Uterus (tissue), 3 donors: ENCODE measurements at regions not wholly inside any gene's neighbourhood (a gene's known extent, or its start where the extent isn't known, plus 50 kb on each side); places are given as distances from the start of the nearest gene placed in this dataset.

Source experiments
- DNase-seq, 2 donors: peaks; one replicate each; pipeline ENCODE4 v3.0.0-alpha.2; 2019 to 2020
- H3K27ac ChIP-seq, 2 donors: fragments of 200-600 bp; sonication (generic); 1 replicate in 1 of 2; 2 replicates in 1 of 2; pipeline ENCODE4 v1.5.1; 2016 to 2018
- H3K27me3 ChIP-seq, 2 donors: fragments of 200-600 bp; sonication (generic); one replicate each; pipeline ENCODE4 v1.5.1; 2018 to 2019; ENCODE audit warnings: control low read depth in 1 of 2
- H3K36me3 ChIP-seq, 2 donors: fragments of 200-600 bp; sonication (generic); one replicate each; pipeline ENCODE4 v1.5.1; 2019; ENCODE audit warnings: control low read depth in 1 of 2
- H3K4me1 ChIP-seq, 2 donors: fragments of 200-600 bp; sonication (generic); one replicate each; pipeline ENCODE4 v1.5.1; 2018 to 2019; ENCODE audit warnings: control low read depth in 1 of 2
- H3K4me3 ChIP-seq, 2 donors: fragments of 200-600 bp; sonication (generic); 1 replicate in 1 of 2; 2 replicates in 1 of 2; pipeline ENCODE4 v1.5.1; 2018 to 2019; ENCODE audit warnings: mild to moderate bottlenecking in 1 of 2
- H3K9me3 ChIP-seq, 2 donors: fragments of 200-600 bp; sonication (generic); one replicate each; pipeline ENCODE4 v1.5.1; 2019; ENCODE audit warnings: control low read depth in 1 of 2
- CTCF ChIP-seq, 4 experiments: fragments of 200-600 bp in 2 of 4; fragments of 450-650 bp in 2 of 4; sonication (generic) in 2 of 4; IDR thresholded peaks; one replicate each; pipeline ENCODE4 v1.5.1; 2016 to 2019; ENCODE audit warnings: antibody characterized with exemption in 4 of 4, mild to moderate bottlenecking in 2 of 4, moderate library complexity in 1 of 4
- POLR2A ChIP-seq, 2 donors: fragments of 450-650 bp; IDR thresholded peaks; one replicate each; pipeline ENCODE4 v1.6.1; 2016; ENCODE audit warnings: antibody characterized with exemption in 2 of 2, mild to moderate bottlenecking in 1 of 2, moderate library complexity in 1 of 2
- intact Hi-C: fragments of 100-400 bp; cut with DNase I; formaldehyde crosslinking; loops from one replicate; pipeline ENCODE4 v1.15.1; 2023; ENCODE audit warnings: low total_unique reads
- donor health status: DM: yes; HTN: yes; CAD: no.

- no peaks in the 10 kb centered on the region for H3K36me3 ChIP-seq
- no peaks in the 10 kb centered on the region for H3K27me3 ChIP-seq
- no peak overlapping the region for H3K4me3 ChIP-seq
- no peaks in the 10 kb centered on the region for H3K4me1 ChIP-seq
- no peak for DNase-seq
- no peaks in the 10 kb centered on the region for H3K9me3 ChIP-seq
- intact Hi-C loops = no loop called here
- TF ChIP-seq POLR2A (IDR thresholded peaks at IDR 0.05) (no peak), CTCF (IDR thresholded peaks at IDR 0.05) (no peak)
- H3K27ac ChIP-seq = no peak overlapping the region
These were observed 74.1 kb upstream of the BASP1 start for GRCh38 chr5:17143335-17143734.

- TF ChIP-seq POLR2A (IDR thresholded peaks at IDR 0.05) (no peak), CTCF (IDR thresholded peaks at IDR 0.05) (no peak)
- Histone ChIP-seq H3K27me3 (no peaks in the 10 kb centered on the region), H3K27ac (no peak overlapping the region), H3K36me3 (no peaks in the 10 kb centered on the region), H3K9me3 (no peaks in the 10 kb centered on the region), H3K4me3 (no peak overlapping the region), H3K4me1 (no peaks in the 10 kb centered on the region)
- intact Hi-C loops = no loop called here
- no peak for DNase-seq
These were observed 71.1 kb upstream of the BASP1 start for GRCh38 chr5:17146280-17146841.

- Histone ChIP-seq H3K9me3 (no peaks in the 10 kb centered on the region), H3K4me3 (no peak overlapping the region), H3K27me3 (no peaks in the 10 kb centered on the region), H3K27ac (no peak overlapping the region), H3K36me3 (no peaks in the 10 kb centered on the region), H3K4me1 (no peaks in the 10 kb centered on the region)
- TF ChIP-seq CTCF (IDR thresholded peaks at IDR 0.05) (no peak), POLR2A (IDR thresholded peaks at IDR 0.05) (no peak)
- intact Hi-C loops = no loop called here
- DNase-seq = no peak
These were observed 70.3 kb upstream of the BASP1 start for GRCh38 chr5:17147170-17147569.

- no peaks in the 10 kb centered on the region for H3K4me1 ChIP-seq
These were observed 69.8 kb upstream of the BASP1 start for GRCh38 chr5:17147617-17148016.

GRCh38 chr5:17148481-17148880 is 69.0 kb upstream of the BASP1 start:
- DNase-seq = no peak
- no peak for TF ChIP-seq POLR2A (IDR thresholded peaks at IDR 0.05)
- TF ChIP-seq CTCF (IDR thresholded peaks at IDR 0.05) = no peak
- intact Hi-C loops = no loop called here
- Histone ChIP-seq H3K36me3 (no peaks in the 10 kb centered on the region), H3K27ac (no peak overlapping the region), H3K9me3 (no peaks in the 10 kb centered on the region), H3K4me3 (no peak overlapping the region), H3K4me1 (no peaks in the 10 kb centered on the region), H3K27me3 (no peaks in the 10 kb centered on the region)

More at GRCh38 chr5:17147617-17148016, 69.8 kb upstream of the BASP1 start:
- DNase-seq = no peak
- Histone ChIP-seq H3K36me3 (no peaks in the 10 kb centered on the region), H3K9me3 (no peaks in the 10 kb centered on the region), H3K4me3 (no peak overlapping the region), H3K27ac (no peak overlapping the region), H3K27me3 (no peaks in the 10 kb centered on the region)
- intact Hi-C loops = no loop called here
- no peak for TF ChIP-seq CTCF (IDR thresholded peaks at IDR 0.05)
